SK-N-SH treated with all-trans-retinoic acid at 6 μM for 48 hours (cell line): ENCODE measurements at regions not wholly inside any gene's neighbourhood (a gene's known extent, or its start where the extent isn't known, plus 50 kb on each side); places are given as distances from the start of the nearest gene placed in this dataset.

ENCODE experiments used
- ATAC-seq: fragments of 200-7000 bp; cut with Tn5 transposase; 3 replicates; pipeline ENCODE4 v1.9.1; 2020; ENCODE audit warnings: mild to moderate bottlenecking, moderate library complexity
- ARNTL ChIP-seq: fragments of 450-650 bp; formaldehyde crosslinking; IDR thresholded peaks from 2 replicates; pipeline ENCODE4 v1.5.0; 2020; ENCODE audit warnings: low read depth, mild to moderate bottlenecking, moderate library complexity, borderline replicate concordance
- CSRNP3 ChIP-seq: fragments of 250-450 bp; sonication (Bioruptor Pico); IDR thresholded peaks from 2 replicates; pipeline ENCODE4 v1.5.1; 2021; ENCODE audit warnings: mild to moderate bottlenecking, moderate library complexity
- ESRRG ChIP-seq: fragments of 250-450 bp; sonication (Bioruptor Pico); IDR thresholded peaks from 2 replicates; pipeline ENCODE4 v1.6.1; 2021; ENCODE audit warnings: mild to moderate bottlenecking
- GLIS3 ChIP-seq: fragments of 250-450 bp; sonication (Bioruptor Pico); IDR thresholded peaks from 2 replicates; pipeline ENCODE4 v1.5.0; 2020; ENCODE audit warnings: mild to moderate bottlenecking, moderate library complexity
- ISL1 ChIP-seq: fragments of 250-450 bp; sonication (Bioruptor Pico); IDR thresholded peaks from 2 replicates; pipeline ENCODE4 v2.1.2; 2022; ENCODE audit warnings: mild to moderate bottlenecking, moderate library complexity
- OSR1 ChIP-seq: fragments of 250-450 bp; sonication (Bioruptor Pico); IDR thresholded peaks from 2 replicates; pipeline ENCODE4 v1.8.0; 2022; ENCODE audit warnings: moderate library complexity, mild to moderate bottlenecking, inconsistent platforms
- PPARA ChIP-seq: fragments of 250-450 bp; sonication (Bioruptor Pico); IDR thresholded peaks from 2 replicates; pipeline ENCODE4 v1.5.0; 2020; ENCODE audit warnings: mild to moderate bottlenecking, borderline replicate concordance
- RARB ChIP-seq: fragments of 250-450 bp; sonication (Bioruptor Pico); IDR thresholded peaks from 2 replicates; pipeline ENCODE4 v1.8.0; 2021; ENCODE audit warnings: mild to moderate bottlenecking, moderate library complexity
- SNAI2 ChIP-seq: fragments of 250-450 bp; sonication (Bioruptor Pico); IDR thresholded peaks from 2 replicates; pipeline ENCODE4 v1.5.0; 2020; ENCODE audit warnings: mild to moderate bottlenecking, moderate library complexity
- TCF4 ChIP-seq: fragments of 250-450 bp; sonication (Bioruptor Pico); IDR thresholded peaks from 2 replicates; pipeline ENCODE4 v1.8.0; 2021; ENCODE audit warnings: mild to moderate bottlenecking, moderate library complexity, borderline replicate concordance
- TSHZ2 ChIP-seq: fragments of 250-450 bp; sonication (Bioruptor Pico); IDR thresholded peaks from 2 replicates; pipeline ENCODE4 v1.5.0; 2020; ENCODE audit warnings: mild to moderate bottlenecking, moderate library complexity
- ZC3H10 ChIP-seq: fragments of 250-450 bp; sonication (Bioruptor Pico); IDR thresholded peaks from 2 replicates; pipeline ENCODE4 v1.5.1; 2021; ENCODE audit warnings: mild to moderate bottlenecking, moderate library complexity
- ZFP30 ChIP-seq: fragments of 450-650 bp; formaldehyde crosslinking; IDR thresholded peaks from 2 replicates; pipeline ENCODE4 v1.5.0; 2022; ENCODE audit warnings: mild to moderate bottlenecking, moderate library complexity
- ZNF70 ChIP-seq: fragments of 450-650 bp; formaldehyde crosslinking; IDR thresholded peaks from 2 replicates; pipeline ENCODE4 v1.5.0; 2020; ENCODE audit warnings: mild to moderate bottlenecking, moderate library complexity
- ZNF8 ChIP-seq: fragments of 450-650 bp; formaldehyde crosslinking; IDR thresholded peaks from 2 replicates; pipeline ENCODE4 v1.5.0; 2020; ENCODE audit warnings: mild to moderate bottlenecking, moderate library complexity
- TF ChIP-seq, protein P1 (sequence below): fragments of 250-450 bp; sonication (Bioruptor Pico); IDR thresholded peaks from 2 replicates; pipeline ENCODE4 v1.8.0; 2021; ENCODE audit warnings: low read depth, mild to moderate bottlenecking, moderate library complexity, borderline replicate concordance
- TF ChIP-seq, protein P2 (sequence below): fragments of 250-450 bp; sonication (Bioruptor Pico); IDR thresholded peaks from 2 replicates; pipeline ENCODE4 v1.5.1; 2020; ENCODE audit warnings: low read depth, mild to moderate bottlenecking, moderate library complexity
- TF ChIP-seq, protein P3 (sequence below): fragments of 250-450 bp; sonication (Bioruptor Pico); IDR thresholded peaks from 2 replicates; pipeline ENCODE4 v1.8.0; 2020; ENCODE audit warnings: mild to moderate bottlenecking, moderate library complexity, borderline replicate concordance

DNA sequence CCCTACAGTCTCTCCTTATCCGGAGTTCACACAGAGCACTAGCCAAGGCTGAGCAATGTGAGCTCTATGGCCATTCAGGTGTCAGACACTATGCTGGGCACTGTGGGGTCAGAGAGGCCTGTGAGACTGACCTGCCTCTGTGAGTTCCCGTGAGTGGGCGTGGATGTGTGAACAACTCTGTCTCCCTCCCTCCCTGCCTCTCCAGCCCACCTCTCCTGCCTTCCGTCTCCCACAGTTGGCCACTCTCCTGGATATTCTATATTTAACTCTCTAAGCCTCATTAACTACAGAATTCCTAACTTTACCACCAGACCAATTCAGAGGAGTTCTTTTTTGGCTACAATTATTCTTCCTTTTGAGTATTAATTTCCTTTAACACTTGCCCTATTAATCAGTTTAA lies 191.6 kb upstream of the NCAM1 start:
- no peak for ATAC-seq
- TF ChIP-seq, protein P1, sequence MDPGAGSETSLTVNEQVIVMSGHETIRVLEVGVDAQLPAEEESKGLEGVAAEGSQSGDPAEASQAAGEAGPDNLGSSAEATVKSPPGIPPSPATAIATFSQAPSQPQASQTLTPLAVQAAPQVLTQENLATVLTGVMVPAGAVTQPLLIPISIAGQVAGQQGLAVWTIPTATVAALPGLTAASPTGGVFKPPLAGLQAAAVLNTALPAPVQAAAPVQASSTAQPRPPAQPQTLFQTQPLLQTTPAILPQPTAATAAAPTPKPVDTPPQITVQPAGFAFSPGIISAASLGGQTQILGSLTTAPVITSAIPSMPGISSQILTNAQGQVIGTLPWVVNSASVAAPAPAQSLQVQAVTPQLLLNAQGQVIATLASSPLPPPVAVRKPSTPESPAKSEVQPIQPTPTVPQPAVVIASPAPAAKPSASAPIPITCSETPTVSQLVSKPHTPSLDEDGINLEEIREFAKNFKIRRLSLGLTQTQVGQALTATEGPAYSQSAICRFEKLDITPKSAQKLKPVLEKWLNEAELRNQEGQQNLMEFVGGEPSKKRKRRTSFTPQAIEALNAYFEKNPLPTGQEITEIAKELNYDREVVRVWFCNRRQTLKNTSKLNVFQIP = no peak
- no peak for TF ChIP-seq ESRRG (CRISPR knock-in tag)
- no peak for TF ChIP-seq CSRNP3
- TF ChIP-seq, protein P2, sequence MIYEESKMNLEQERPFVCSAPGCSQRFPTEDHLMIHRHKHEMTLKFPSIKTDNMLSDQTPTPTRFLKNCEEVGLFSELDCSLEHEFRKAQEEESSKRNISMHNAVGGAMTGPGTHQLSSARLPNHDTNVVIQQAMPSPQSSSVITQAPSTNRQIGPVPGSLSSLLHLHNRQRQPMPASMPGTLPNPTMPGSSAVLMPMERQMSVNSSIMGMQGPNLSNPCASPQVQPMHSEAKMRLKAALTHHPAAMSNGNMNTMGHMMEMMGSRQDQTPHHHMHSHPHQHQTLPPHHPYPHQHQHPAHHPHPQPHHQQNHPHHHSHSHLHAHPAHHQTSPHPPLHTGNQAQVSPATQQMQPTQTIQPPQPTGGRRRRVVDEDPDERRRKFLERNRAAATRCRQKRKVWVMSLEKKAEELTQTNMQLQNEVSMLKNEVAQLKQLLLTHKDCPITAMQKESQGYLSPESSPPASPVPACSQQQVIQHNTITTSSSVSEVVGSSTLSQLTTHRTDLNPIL (CRISPR knock-in tag) = no peak
- TF ChIP-seq TCF4 (CRISPR knock-in tag) = no peak
- no peak for TF ChIP-seq SNAI2 (CRISPR knock-in tag)
- no peak for TF ChIP-seq ISL1 (CRISPR knock-in tag)

GRCh38 chr11:112770033-112770432 lies 191.2 kb upstream of the NCAM1 start:
- TF ChIP-seq TCF4 (CRISPR knock-in tag) (no peak), ZC3H10 (no peak), ESRRG (CRISPR knock-in tag) (no peak), RARB (no peak), SNAI2 (CRISPR knock-in tag) (no peak), ZNF70 (CRISPR knock-in tag) (no peak), GLIS3 (CRISPR knock-in tag) (no peak), TSHZ2 (CRISPR knock-in tag) (no peak), PPARA (no peak), ZNF8 (CRISPR knock-in tag) (no peak), OSR1 (CRISPR knock-in tag) (no peak), ZFP30 (no peak), CSRNP3 (no peak), ARNTL (CRISPR knock-in tag) (no peak)
- TF ChIP-seq, protein P1 = no peak
- TF ChIP-seq, protein P2 (CRISPR knock-in tag) = no peak
- TF ChIP-seq, protein P3, sequence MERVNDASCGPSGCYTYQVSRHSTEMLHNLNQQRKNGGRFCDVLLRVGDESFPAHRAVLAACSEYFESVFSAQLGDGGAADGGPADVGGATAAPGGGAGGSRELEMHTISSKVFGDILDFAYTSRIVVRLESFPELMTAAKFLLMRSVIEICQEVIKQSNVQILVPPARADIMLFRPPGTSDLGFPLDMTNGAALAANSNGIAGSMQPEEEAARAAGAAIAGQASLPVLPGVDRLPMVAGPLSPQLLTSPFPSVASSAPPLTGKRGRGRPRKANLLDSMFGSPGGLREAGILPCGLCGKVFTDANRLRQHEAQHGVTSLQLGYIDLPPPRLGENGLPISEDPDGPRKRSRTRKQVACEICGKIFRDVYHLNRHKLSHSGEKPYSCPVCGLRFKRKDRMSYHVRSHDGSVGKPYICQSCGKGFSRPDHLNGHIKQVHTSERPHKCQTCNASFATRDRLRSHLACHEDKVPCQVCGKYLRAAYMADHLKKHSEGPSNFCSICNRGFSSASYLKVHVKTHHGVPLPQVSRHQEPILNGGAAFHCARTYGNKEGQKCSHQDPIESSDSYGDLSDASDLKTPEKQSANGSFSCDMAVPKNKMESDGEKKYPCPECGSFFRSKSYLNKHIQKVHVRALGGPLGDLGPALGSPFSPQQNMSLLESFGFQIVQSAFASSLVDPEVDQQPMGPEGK (CRISPR knock-in tag) = no peak
- ATAC-seq = no peak
